ENCODE measurements at regions not wholly inside any gene's neighbourhood (a gene's known extent, or its start where the extent isn't known, plus 50 kb on each side); places are given as distances from the start of the nearest gene placed in this dataset.
"Not testable (repeated sequence)": the region's sequence is repeated elsewhere in the genome, so short reads cannot be mapped to it uniquely, and the experiment has no call there.

DNA sequence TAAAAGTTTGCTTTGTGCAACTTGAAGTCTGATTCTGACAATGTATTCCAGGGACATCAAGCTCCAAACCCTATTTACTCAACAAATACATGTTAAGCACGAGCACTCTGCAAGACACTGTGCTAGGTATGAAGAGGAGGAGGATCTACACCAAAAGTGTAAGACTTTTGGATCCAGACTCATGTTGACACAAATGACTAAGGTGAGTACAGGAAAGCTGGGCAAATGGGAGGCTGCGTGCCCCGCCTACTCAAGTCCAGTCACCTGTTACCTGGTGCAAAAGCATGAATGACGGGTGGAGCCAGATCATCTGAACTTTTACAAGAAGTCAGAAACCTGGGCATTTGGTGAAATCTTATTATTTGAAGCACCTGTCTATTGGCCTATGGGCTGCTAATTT lies 120.7 kb downstream of the ABCC12 start:
- H3K4me1 ChIP-seq: no peaks in the 10 kb centered on the region
- no peak overlapping the region for H3K4me3 ChIP-seq
- H3K36me3 ChIP-seq: no peaks in the 10 kb centered on the region
- DNase-seq: no peak
- no peak overlapping the region for H3K27ac ChIP-seq
- intact Hi-C loops (cut with DNase I): no loop called here
- TF ChIP-seq, protein P1, sequence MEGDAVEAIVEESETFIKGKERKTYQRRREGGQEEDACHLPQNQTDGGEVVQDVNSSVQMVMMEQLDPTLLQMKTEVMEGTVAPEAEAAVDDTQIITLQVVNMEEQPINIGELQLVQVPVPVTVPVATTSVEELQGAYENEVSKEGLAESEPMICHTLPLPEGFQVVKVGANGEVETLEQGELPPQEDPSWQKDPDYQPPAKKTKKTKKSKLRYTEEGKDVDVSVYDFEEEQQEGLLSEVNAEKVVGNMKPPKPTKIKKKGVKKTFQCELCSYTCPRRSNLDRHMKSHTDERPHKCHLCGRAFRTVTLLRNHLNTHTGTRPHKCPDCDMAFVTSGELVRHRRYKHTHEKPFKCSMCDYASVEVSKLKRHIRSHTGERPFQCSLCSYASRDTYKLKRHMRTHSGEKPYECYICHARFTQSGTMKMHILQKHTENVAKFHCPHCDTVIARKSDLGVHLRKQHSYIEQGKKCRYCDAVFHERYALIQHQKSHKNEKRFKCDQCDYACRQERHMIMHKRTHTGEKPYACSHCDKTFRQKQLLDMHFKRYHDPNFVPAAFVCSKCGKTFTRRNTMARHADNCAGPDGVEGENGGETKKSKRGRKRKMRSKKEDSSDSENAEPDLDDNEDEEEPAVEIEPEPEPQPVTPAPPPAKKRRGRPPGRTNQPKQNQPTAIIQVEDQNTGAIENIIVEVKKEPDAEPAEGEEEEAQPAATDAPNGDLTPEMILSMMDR (IDR thresholded peaks at IDR 0.05): no peak
- no peaks in the 10 kb centered on the region for H3K27me3 ChIP-seq (ENCODE audit: low read depth)
- no peak for ATAC-seq
- H3K9me3 ChIP-seq: no peaks in the 10 kb centered on the region

DNA sequence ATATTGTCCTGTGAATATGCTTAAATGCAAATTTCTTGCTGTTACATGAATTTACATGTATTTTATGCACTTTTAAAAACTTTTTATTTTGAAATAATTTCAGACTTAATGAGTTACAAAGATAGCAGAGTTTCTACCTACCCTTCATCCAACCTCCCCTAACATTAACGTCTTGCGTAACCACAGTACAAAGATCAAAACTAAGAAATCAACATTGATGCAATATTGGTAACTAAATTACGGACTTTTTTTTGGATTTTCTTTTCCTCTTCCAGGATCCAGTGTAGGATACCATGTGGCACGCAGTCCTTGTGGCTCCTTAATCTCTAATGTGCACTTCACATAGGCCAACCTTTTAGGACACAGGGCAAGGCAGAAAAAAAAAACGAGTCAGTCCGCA lies 124.9 kb downstream of the ABCC12 start:
- intact Hi-C loops (cut with DNase I): no loop called here
- ATAC-seq: no peak
- no peak for DNase-seq

DNA sequence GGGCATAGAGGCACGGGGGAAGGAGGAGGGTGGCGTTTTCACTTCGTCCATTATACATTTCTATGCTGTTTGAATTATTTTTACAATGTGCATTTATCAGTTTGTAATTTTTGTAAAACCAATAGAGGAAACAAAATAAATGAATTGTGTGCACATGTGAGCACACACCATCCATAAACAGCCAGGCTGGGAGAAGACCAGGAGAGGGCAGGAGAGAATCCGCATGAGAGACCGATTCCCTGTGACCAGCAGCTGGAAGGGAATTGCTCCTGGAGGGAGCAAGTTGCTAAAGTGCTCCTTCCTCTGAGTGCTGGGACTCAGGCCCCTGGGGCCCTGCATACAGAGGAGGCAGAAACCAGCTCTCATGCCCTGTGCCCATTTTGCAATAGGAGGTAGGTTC lies 126.0 kb downstream of the ABCC12 start:
- no peak for DNase-seq
- Histone ChIP-seq H3K9me3 (no peaks in the 10 kb centered on the region), H3K36me3 (no peaks in the 10 kb centered on the region), H3K4me1 (no peaks in the 10 kb centered on the region), H3K27ac (no peak overlapping the region), H3K4me3 (no peak overlapping the region), H3K27me3 (ENCODE audit: low read depth) (no peaks in the 10 kb centered on the region)
- ATAC-seq: no peak
- TF ChIP-seq, protein P1 (IDR thresholded peaks at IDR 0.05): no peak
- intact Hi-C loops (cut with DNase I): no loop called here

More for the DNA sequence above, 124.9 kb downstream of the ABCC12 start:
- Histone ChIP-seq H3K9me3 (no peaks in the 10 kb centered on the region), H3K36me3 (no peaks in the 10 kb centered on the region), H3K27me3 (ENCODE audit: low read depth) (no peaks in the 10 kb centered on the region), H3K27ac (no peak overlapping the region), H3K4me1 (no peaks in the 10 kb centered on the region), H3K4me3 (no peak overlapping the region)
- TF ChIP-seq, protein P1 (IDR thresholded peaks at IDR 0.05): no peak

DNA sequence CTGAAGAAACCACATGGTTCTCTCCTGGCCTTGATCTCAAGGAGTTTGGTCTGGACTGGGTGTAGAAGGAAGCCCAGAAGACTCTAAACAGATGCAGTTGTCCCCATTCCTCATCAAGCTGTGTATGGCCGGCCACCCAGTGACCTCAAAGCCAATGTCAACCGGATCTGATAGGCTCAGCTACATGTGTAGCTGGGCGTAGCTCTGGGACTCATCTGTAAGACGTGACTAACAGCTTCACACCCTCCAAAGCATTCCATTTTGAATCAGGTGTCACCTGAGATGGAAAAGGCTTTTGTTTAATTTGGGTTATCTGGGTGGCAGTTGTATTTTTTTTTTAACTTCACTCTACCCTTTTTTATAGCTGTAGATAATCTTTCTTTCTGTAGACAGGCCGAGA lies 130.4 kb downstream of the ABCC12 start:
- Histone ChIP-seq H3K27ac (no peak overlapping the region), H3K36me3 (no peaks in the 10 kb centered on the region), H3K9me3 (no peaks in the 10 kb centered on the region), H3K4me3 (no peak overlapping the region), H3K4me1 (no peaks in the 10 kb centered on the region), H3K27me3 (ENCODE audit: low read depth) (no peaks in the 10 kb centered on the region)
- ATAC-seq: no peak
- intact Hi-C loops (cut with DNase I): no loop called here
- DNase-seq: no peak
- TF ChIP-seq, protein P1 (IDR thresholded peaks at IDR 0.05): no peak

DNA sequence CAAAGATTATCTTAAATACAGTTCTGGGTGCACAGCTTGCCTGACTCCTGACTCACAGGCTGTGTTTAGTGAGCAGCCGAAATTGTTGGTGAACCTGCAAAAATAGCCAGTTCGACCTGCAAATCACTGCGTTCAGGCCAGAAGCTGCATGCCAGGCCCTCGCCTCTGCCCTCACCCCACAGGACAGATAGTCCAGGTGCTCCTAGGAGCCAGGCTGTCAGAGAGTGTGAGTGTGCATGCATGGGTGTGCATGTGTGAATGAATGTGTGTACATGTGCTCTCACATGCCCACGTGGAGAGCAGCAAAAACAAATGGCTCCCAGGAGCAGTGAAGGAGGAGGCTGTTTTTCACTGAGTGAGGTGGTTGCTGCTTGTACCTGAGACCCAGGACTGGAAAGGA lies 131.8 kb downstream of the ABCC12 start:
- no peaks in the 10 kb centered on the region for H3K27me3 ChIP-seq (ENCODE audit: low read depth)
- H3K27ac ChIP-seq: no peak overlapping the region
- TF ChIP-seq, protein P1 (IDR thresholded peaks at IDR 0.05): no peak
- ATAC-seq (no peak), DNase-seq (no peak)
- H3K9me3 ChIP-seq: no peaks in the 10 kb centered on the region
- H3K4me1 ChIP-seq: no peaks in the 10 kb centered on the region
- H3K4me3 ChIP-seq: no peak overlapping the region
- no peaks in the 10 kb centered on the region for H3K36me3 ChIP-seq
- intact Hi-C loops (cut with DNase I): no loop called here

DNA sequence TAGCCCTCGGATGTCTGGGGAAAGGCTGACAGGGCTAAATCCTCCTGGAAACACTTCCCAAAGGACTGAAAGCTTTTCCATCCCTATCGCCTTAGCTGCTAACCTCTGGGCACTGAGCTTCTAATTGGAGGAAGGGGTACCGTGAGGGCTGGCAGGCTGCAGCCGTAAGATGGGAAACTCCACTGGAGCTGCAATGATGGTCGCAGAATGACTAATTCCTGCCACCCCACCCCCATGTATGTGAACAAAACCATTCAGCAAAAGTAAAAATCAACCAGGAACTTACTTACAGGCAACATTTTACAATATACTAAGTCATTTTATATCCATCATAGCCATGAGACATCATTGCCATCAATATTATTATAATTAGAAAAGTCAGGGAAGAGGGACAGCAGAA lies 133.3 kb downstream of the ABCC12 start:
- no peaks in the 10 kb centered on the region for H3K9me3 ChIP-seq
- no peaks in the 10 kb centered on the region for H3K36me3 ChIP-seq
- H3K4me3 ChIP-seq: no peak overlapping the region
- no peaks in the 10 kb centered on the region for H3K27me3 ChIP-seq (ENCODE audit: low read depth)
- H3K27ac ChIP-seq: no peak overlapping the region
- DNase-seq (no peak), ATAC-seq (no peak)
- TF ChIP-seq, protein P1 (IDR thresholded peaks at IDR 0.05): no peak
- H3K4me1 ChIP-seq: no peaks in the 10 kb centered on the region
- intact Hi-C loops (cut with DNase I): no loop called here

DNA sequence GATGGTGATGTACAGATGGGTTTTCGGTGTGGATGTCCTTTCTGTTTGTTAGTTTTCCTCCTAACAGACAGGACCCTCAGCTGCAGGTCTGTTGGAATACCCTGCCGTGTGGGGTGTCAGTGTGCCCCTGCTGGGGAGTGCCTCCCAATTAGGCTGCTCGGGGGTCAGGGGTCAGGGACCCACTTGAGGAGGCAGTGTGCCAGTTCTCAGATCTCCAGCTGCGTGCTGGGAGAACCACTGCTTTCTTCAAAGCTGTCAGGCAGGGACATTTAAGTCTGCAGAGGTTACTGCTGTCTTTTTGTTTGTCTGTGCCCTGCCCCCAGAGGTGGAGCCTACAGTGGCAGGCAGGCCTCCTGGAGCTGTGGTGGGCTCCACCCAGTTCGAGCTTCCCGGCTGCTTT lies 135.2 kb downstream of the ABCC12 start:
- ATAC-seq; intact Hi-C loops (cut with DNase I); DNase-seq; H3K9me3 ChIP-seq; H3K27ac ChIP-seq; H3K4me3 ChIP-seq; H3K4me1 ChIP-seq; H3K36me3 ChIP-seq; H3K27me3 ChIP-seq (ENCODE audit: low read depth): not testable (repeated sequence)
